T47D (cell line): ENCODE measurements at regions not wholly inside any gene's neighbourhood (a gene's known extent, or its start where the extent isn't known, plus 50 kb on each side); places are given as distances from the start of the nearest gene placed in this dataset.

ENCODE experiments used
- DNase-seq, 2 experiments: peaks; one replicate each; pipeline versions ENCODE4 v3.0.0 to v3.0.0-alpha.2; 2011 to 2012; ENCODE audit warnings: low read depth in 1 of 2, low spot score in 1 of 2
- JUND ChIP-seq: IDR thresholded peaks from 2 replicates; pipeline ENCODE4 v1.6.1; 2012; ENCODE audit warnings: low read depth
- in situ Hi-C: cut with HindIII; loops from 2 replicates; pipeline ENCODE4 v1.10.0; 2016; ENCODE audit warnings: low sequenced_read_pairs, low pct_unique_long_range_greater_than_20kb

DNA sequence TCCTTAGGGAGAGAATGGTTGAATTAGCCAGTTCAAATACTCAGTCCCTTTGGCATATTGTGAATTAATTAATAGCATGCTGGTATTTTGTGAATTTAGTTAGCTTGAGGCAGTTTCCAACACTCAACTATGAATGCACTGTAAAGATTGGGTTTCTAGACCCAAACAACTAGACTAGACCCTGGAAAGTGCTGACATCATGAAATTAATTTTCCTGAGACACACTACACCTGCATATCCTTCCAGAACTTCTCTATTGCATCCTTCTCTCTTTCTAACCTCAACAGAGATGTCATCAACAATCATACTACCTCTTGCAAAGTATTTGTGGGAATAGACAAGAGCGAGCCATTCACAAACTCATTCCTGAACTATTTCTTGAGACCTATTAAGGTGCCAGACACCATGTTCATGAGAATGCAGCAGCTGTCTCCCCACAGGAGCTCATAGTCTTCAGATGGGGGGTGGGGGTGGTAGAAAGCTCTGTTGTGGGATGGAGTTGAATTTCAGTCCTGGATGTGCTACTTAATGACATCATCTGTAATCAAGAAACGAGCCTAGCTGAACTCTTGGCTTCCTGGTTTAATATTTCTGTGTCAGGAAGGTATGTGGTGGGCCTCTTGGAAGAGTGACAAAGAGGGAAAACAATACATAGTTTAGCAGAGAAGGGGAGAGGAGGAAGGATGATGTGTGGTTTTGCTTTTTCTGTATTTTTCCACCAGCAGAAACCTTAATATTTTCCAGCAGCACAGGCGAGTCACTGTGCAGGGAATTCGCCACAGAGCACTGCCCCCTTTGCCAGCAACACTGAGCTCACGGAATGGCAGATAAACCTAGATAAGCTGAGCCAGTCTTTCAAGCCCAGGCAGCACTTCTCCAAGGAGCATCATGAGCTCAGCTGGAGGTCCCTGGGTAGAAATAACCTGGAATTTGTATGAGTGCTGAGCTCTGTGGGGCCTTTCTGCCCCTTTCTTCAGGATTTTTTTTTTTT is 53.1 kb upstream of the CYSLTR2 start:
- TF ChIP-seq JUND, result no peak
- in situ Hi-C loops, result no loop called here
- DNase-seq, result no peak

DNA sequence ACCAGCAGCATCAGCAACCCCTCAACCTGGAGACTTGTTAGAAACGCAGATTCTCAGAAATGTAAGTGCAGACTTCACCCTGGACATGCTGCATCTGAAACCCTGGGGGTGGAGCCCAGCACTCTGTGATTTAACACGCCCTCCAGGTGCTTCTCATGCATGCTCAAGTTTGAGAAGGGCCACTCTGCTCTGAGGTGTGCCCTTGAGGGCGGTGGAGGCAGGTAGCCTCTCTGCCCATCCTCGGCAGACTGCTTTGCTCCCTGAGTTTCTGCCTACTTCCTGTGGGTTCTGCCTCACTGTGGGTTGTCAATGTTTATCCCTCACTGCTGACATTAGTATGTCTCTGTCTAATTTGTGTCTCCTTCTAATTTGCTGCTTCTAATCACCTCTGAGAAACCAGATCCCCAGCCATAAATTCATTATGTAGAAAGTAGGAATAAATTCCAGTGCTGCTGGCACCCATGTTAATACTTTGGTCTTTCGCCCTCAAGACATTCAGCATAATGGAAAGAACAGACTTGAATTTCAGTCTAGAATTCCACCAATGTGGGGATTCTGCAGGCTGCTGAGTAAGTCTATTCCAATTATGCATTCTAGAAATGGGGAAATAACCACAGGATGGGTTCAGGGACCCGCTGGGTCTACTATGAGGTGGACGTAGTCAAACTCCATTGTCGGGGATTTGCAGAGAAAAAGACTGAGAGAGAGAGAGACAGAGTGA is 51.3 kb upstream of the CYSLTR2 start:
- DNase-seq, result no peak
- in situ Hi-C loops, result no loop called here
- no peak for TF ChIP-seq JUND

GRCh38 chr13:48603375-48603774 is 50.4 kb upstream of the CYSLTR2 start:
- in situ Hi-C loops, result no loop called here
- no peak for TF ChIP-seq JUND
- no peak for DNase-seq
